Neuronal stem cell (in vitro differentiated cells): ENCODE measurements at regions not wholly inside any gene's neighbourhood (a gene's known extent, or its start where the extent isn't known, plus 50 kb on each side); places are given as distances from the start of the nearest gene placed in this dataset.

Experiments used
- DNase-seq: peaks from one replicate; pipeline ENCODE4 v3.0.0-alpha.2; 2013; ENCODE audit warnings: low spot score
- H2AFZ ChIP-seq: one replicate; pipeline ENCODE4 v1.6.1; 2013; ENCODE audit warnings: mild to moderate bottlenecking, low read length, inconsistent platforms
- H2AK5ac ChIP-seq: 2 replicates; pipeline ENCODE4 v1.6.1; 2013; ENCODE audit warnings: low read depth, mild to moderate bottlenecking, inconsistent platforms, low read length, moderate library complexity, mixed read lengths
- H2BK120ac ChIP-seq: 2 replicates; pipeline ENCODE4 v1.6.1; 2013; ENCODE audit warnings: low read depth, mild to moderate bottlenecking, inconsistent platforms, low read length, moderate library complexity, mixed read lengths
- H2BK12ac ChIP-seq: one replicate; pipeline ENCODE4 v1.6.1; 2013; ENCODE audit warnings: low read length, inconsistent platforms
- H2BK15ac ChIP-seq: 2 replicates; pipeline ENCODE4 v1.6.1; 2013; ENCODE audit warnings: mild to moderate bottlenecking, low read length, inconsistent platforms, mixed read lengths
- H2BK5ac ChIP-seq: one replicate; pipeline ENCODE4 v1.6.1; 2013; ENCODE audit warnings: inconsistent platforms, mild to moderate bottlenecking, low read length, moderate library complexity
- H3K14ac ChIP-seq: one replicate; pipeline ENCODE4 v1.6.1; 2013; ENCODE audit warnings: low read length, inconsistent platforms
- H3K18ac ChIP-seq: 2 replicates; pipeline ENCODE4 v1.6.1; 2013; ENCODE audit warnings: low read length, inconsistent platforms
- H3K23ac ChIP-seq: 2 replicates; pipeline ENCODE4 v1.6.1; 2013; ENCODE audit warnings: low read depth, mild to moderate bottlenecking, mixed read lengths, low read length, inconsistent platforms; ENCODE audit not compliant: poor library complexity
- H3K27ac ChIP-seq: replicated peaks from 3 replicates; pipeline ENCODE4 v1.5.1; 2013; ENCODE audit warnings: low read length, inconsistent platforms
- H3K27me3 ChIP-seq, 3 experiments: 2 replicates each; pipeline ENCODE4 v1.6.1; 2013; ENCODE audit warnings: low read length in 3 of 3, mild to moderate bottlenecking in 2 of 3, inconsistent platforms in 1 of 3, low read depth in 1 of 3, mixed read lengths in 1 of 3, moderate library complexity in 1 of 3; ENCODE audit not compliant: control insufficient read depth in 3 of 3, insufficient read depth in 3 of 3
- H3K36me3 ChIP-seq, 2 donors: replicated peaks in 1 of 2; 2 replicates each; pipeline ENCODE4 v1.6.1; 2013; ENCODE audit warnings: low read length in 2 of 2; ENCODE audit not compliant: control insufficient read depth in 2 of 2, insufficient read depth in 2 of 2
- H3K4ac ChIP-seq: 2 replicates; pipeline ENCODE4 v1.6.1; 2013; ENCODE audit warnings: inconsistent platforms, mild to moderate bottlenecking, low read length, moderate library complexity
- H3K4me1 ChIP-seq, 2 donors: 1 replicate in 1 of 2; 2 replicates in 1 of 2; pipeline ENCODE4 v1.6.1; 2013; ENCODE audit warnings: low read length in 2 of 2, low read depth in 1 of 2; ENCODE audit not compliant: control insufficient read depth in 2 of 2, insufficient read depth in 1 of 2
- H3K4me2 ChIP-seq: one replicate; pipeline ENCODE4 v1.6.1; 2013; ENCODE audit warnings: mild to moderate bottlenecking, low read length, inconsistent platforms; ENCODE audit not compliant: insufficient read depth, poor library complexity, severe bottlenecking
- H3K4me3 ChIP-seq, 2 donors: 2 replicates each; pipeline ENCODE4 v1.5.1; 2013; ENCODE audit warnings: low read length in 2 of 2, mild to moderate bottlenecking in 2 of 2, inconsistent platforms in 1 of 2, moderate library complexity in 1 of 2
- H3K79me1 ChIP-seq: one replicate; pipeline ENCODE4 v1.6.1; 2013; ENCODE audit warnings: low read depth, mild to moderate bottlenecking, inconsistent platforms, low read length, moderate library complexity
- H3K9ac ChIP-seq: one replicate; pipeline ENCODE4 v1.6.1; 2013; ENCODE audit warnings: mild to moderate bottlenecking, low read depth, low read length, inconsistent platforms; ENCODE audit not compliant: poor library complexity
- H3K9me3 ChIP-seq, 2 donors: replicated peaks in 1 of 2; 2 replicates each; pipeline versions ENCODE3 to v1.6.1; 2013; ENCODE audit warnings: low read length in 2 of 2, mild to moderate bottlenecking in 2 of 2, inconsistent platforms in 1 of 2, low read depth in 1 of 2, mixed read lengths in 1 of 2, moderate library complexity in 1 of 2; ENCODE audit not compliant: control insufficient read depth in 2 of 2, insufficient read depth in 1 of 2
- H4K8ac ChIP-seq: one replicate; pipeline ENCODE4 v1.6.1; 2013; ENCODE audit warnings: low read depth, mild to moderate bottlenecking, inconsistent platforms, low read length, moderate library complexity
- H4K91ac ChIP-seq: one replicate; pipeline ENCODE4 v1.6.1; 2013; ENCODE audit warnings: low read length, low read depth, mild to moderate bottlenecking, inconsistent platforms; ENCODE audit not compliant: poor library complexity
- WGBS, 2 donors: extraction: QIAGEN DNeasy Blood & Tissue Kit; methylation state at CpG; one replicate each; pipeline ENCODE4 v1.1.7; 2013; ENCODE audit warnings: missing lambda C conversion rate in 2 of 2, mixed read lengths in 1 of 2; ENCODE audit not compliant: insufficient read length in 2 of 2, insufficient replicate concordance in 1 of 2; ENCODE audit errors: extremely low coverage in 2 of 2; 5-methylcytosine and 5-hydroxymethylcytosine counted together

GRCh38 chr11:128205796-128206195, 381.6 kb downstream of the ETS1 start:
- Histone ChIP-seq H3K79me1 (no peaks in the 10 kb centered on the region), H2AK5ac (no peak overlapping the region), H3K27me3 (no peaks in the 10 kb centered on the region), H2BK120ac (no peak overlapping the region), H3K4me2 (no peak overlapping the region), H4K91ac (no peak overlapping the region), H3K14ac (no peak overlapping the region), H3K9me3 (no peaks in the 10 kb centered on the region), H2BK12ac (no peak overlapping the region), H3K4me3 (no peak overlapping the region), H3K4me1 (no peaks in the 10 kb centered on the region), H2BK5ac (no peak overlapping the region), H4K8ac (no peak overlapping the region), H3K36me3 (no peaks in the 10 kb centered on the region), H3K27ac (no peak overlapping the region), H3K23ac (no peak overlapping the region), H3K9ac (no peak overlapping the region), H2AFZ (no peak overlapping the region), H3K4ac (no peak overlapping the region), H3K18ac (no peak overlapping the region), H2BK15ac (no peak overlapping the region)
- no peak for DNase-seq

GRCh38 chr11:128204898-128205297, 382.5 kb downstream of the ETS1 start:
- H3K14ac ChIP-seq, result no peak overlapping the region
- H3K36me3 ChIP-seq, result no peaks in the 10 kb centered on the region
- no peak overlapping the region for H4K91ac ChIP-seq
- no peaks in the 10 kb centered on the region for H3K4me1 ChIP-seq
- H3K4me2 ChIP-seq, result no peak overlapping the region
- H3K79me1 ChIP-seq, result no peaks in the 10 kb centered on the region
- H2BK12ac ChIP-seq, result no peak overlapping the region
- H2BK15ac ChIP-seq, result no peak overlapping the region
- no peak overlapping the region for H4K8ac ChIP-seq
- no peak overlapping the region for H3K9ac ChIP-seq
- H3K27me3 ChIP-seq, result no peaks in the 10 kb centered on the region
- no peak for DNase-seq
- no peak overlapping the region for H2AFZ ChIP-seq
- no peak overlapping the region for H3K23ac ChIP-seq
- H3K4ac ChIP-seq, result no peak overlapping the region
- no peaks in the 10 kb centered on the region for H3K9me3 ChIP-seq
- H3K18ac ChIP-seq, result no peak overlapping the region
- no peak overlapping the region for H2BK120ac ChIP-seq
- no peak overlapping the region for H3K27ac ChIP-seq
- WGBS, 2 donors, result no CpG with 5 or more reads among the region's 3 CpGs
- H2AK5ac ChIP-seq, result no peak overlapping the region
- no peak overlapping the region for H2BK5ac ChIP-seq
- no peak overlapping the region for H3K4me3 ChIP-seq

- Histone ChIP-seq H3K23ac (no peak overlapping the region), H4K91ac (no peak overlapping the region), H2AFZ (no peak overlapping the region), H3K27ac (no peak overlapping the region), H3K4me2 (no peak overlapping the region), H3K4me1 (no peaks in the 10 kb centered on the region), H2BK15ac (no peak overlapping the region), H3K9ac (no peak overlapping the region), H3K4me3 (no peak overlapping the region), H3K27me3 (no peaks in the 10 kb centered on the region), H3K79me1 (no peaks in the 10 kb centered on the region), H4K8ac (no peak overlapping the region), H2BK120ac (no peak overlapping the region), H3K36me3 (no peaks in the 10 kb centered on the region), H3K18ac (no peak overlapping the region), H3K14ac (no peak overlapping the region), H2BK12ac (no peak overlapping the region), H2AK5ac (no peak overlapping the region), H3K9me3 (no peaks in the 10 kb centered on the region), H2BK5ac (no peak overlapping the region), H3K4ac (no peak overlapping the region)
- no CpG with 5 or more reads among the region's 4 CpGs for WGBS, 2 donors
- no peak for DNase-seq
These were observed 385.6 kb downstream of the ETS1 start for GRCh38 chr11:128201801-128202200.

- Histone ChIP-seq H3K18ac (no peak overlapping the region), H3K4me1 (no peaks in the 10 kb centered on the region), H3K79me1 (no peaks in the 10 kb centered on the region), H4K91ac (no peak overlapping the region), H2AK5ac (no peak overlapping the region), H3K4me2 (no peak overlapping the region), H3K9me3 (no peaks in the 10 kb centered on the region), H3K4ac (no peak overlapping the region), H2AFZ (no peak overlapping the region), H3K14ac (no peak overlapping the region), H2BK12ac (no peak overlapping the region), H3K23ac (no peak overlapping the region), H3K4me3 (no peak overlapping the region), H4K8ac (no peak overlapping the region), H3K9ac (no peak overlapping the region), H2BK15ac (no peak overlapping the region), H3K27ac (no peak overlapping the region), H2BK5ac (no peak overlapping the region), H3K36me3 (no peaks in the 10 kb centered on the region), H3K27me3 (no peaks in the 10 kb centered on the region), H2BK120ac (no peak overlapping the region)
- WGBS, 2 donors, result no CpG with 5 or more reads among the region's 5 CpGs
- no peak for DNase-seq
These were observed 386.3 kb downstream of the ETS1 start for GRCh38 chr11:128201009-128201408.
